Fibroblast of skin of left biceps (primary cell): ENCODE measurements at regions not wholly inside any gene's neighbourhood (a gene's known extent, or its start where the extent isn't known, plus 50 kb on each side); places are given as distances from the start of the nearest gene placed in this dataset.

Source experiments
- DNase-seq, 2 experiments: peaks; one replicate each; pipeline ENCODE4 v3.0.0-alpha.2; 2013; ENCODE audit warnings: low read depth in 2 of 2

DNA sequence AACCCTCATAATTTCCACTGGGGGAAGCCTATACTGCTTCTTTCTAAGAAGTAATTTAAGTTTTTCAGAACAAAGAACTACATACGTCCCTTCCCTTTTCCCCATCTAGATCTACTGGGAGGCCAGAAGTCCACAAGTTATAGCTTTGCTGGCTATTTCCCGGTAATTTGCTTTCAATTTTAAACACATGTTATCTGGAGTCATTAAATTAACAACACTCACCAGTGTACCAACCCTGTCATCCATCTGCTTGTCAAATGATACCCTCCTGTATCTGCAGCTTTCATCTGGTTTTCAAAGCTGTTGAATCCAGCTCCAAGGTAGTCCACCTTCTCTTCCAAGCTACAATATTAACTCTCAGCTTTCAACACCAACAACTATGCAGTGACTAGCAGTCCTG is 466.7 kb upstream of the PKN2 start:
- DNase-seq, result no peak

DNA sequence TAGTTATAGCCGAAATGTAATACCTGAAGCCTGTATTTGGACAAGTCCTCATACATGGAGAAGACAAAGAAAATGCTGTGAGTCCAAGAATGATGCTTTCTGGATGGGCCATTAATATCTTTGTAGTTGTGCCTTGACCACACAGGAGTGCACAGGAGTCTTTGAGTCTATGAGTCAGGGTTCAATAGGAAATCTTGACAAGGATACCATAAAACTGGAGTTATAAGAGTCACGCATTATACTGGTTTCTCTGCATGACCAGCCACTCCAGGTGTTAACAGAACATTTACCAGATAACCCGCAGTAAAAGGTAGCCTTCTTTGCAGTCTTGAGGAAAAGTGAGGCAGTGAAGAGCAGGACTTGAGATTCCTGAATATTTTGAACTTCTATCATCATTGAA is 464.6 kb upstream of the PKN2 start:
- DNase-seq, result no peak

DNA sequence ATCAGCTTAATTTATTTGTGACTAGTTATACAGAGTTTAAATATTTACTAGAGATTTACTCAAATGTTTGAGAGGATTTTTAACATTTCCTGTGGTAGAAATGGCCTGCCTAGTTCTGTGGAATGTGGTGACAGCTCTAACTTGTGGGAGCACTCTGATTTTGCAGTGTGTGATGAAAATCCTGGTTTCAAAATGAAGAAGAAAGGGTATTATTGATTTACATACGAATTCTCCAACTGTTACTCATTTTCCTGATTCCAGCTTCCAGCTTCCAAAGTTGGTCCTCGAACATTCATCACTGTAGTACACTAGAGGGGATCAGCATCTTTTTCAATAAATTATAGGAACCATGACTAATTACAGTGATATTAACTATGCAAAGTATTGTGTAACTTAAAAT is 462.7 kb upstream of the PKN2 start:
- peak; percentile 83 for DNase-seq

- DNase-seq, result no peak
Observed at GRCh38 chr1:88224906-88225305, 459.2 kb upstream of the PKN2 start.

DNA sequence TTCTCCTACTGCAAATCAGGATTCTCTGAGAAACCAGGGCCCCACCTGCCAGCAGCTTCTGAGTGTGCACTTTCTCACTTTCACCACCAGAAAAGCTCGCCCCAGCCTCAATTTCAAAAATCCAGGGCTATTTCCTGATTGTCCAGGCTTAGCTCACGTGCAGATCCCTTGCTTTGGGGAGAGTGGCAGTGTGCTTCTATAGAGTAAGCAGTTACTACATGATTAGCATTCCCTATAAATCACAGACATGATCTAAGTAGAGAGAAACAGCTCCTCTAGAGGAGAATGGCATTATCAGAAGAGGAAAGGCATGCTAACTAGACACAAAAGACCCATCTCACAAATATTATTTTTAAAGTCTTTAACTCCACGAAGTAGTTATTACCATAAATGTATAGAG is 456.0 kb upstream of the PKN2 start:
- no peak for DNase-seq

DNA sequence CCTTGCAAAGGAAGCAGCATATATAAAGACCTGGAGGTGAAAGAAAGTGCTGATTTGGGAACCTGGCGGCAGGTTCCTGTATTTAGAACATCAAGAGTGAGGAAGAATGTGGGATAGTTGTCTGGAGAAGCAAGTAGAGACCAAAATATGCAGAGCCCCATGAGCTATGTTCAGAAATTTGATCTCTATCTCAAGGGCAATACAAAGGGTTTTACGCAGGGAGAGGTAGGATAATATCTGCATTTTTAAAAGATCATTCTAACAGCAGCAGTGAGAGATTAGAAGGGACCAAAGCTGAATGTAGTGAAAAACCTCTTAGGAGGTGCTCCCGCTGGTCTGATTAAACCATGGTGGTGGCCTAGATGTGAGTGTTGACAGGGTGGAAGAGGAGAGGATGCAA is 453.9 kb upstream of the PKN2 start:
- no peak for DNase-seq

GRCh38 chr1:88237058-88237457 is 447.0 kb upstream of the PKN2 start:
- DNase-seq, result peak; percentile 89 to 92

DNA sequence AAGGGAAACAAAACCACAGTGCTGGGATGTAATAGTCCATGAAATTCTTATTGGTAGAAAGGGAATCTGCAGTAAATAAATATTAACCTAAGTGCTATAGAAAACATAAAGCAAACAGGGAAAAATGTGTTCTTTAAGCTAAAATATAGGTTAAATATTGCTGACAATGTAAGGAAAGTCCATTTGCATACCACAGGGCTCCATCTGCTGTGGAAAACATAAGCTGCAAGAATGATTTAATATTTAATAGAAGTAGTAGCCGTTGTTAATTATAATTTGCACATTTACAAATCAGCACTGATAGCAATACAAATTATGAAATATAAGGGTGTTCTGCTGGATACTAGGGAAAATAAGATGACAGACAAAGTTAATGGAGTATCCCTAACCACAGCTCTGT is 444.9 kb upstream of the PKN2 start:
- DNase-seq, result no peak

- DNase-seq, result no peak
Observed at GRCh38 chr1:88247666-88248065, 436.4 kb upstream of the PKN2 start.

GRCh38 chr1:88250915-88251314 is 433.2 kb upstream of the PKN2 start:
- no peak for DNase-seq

DNA sequence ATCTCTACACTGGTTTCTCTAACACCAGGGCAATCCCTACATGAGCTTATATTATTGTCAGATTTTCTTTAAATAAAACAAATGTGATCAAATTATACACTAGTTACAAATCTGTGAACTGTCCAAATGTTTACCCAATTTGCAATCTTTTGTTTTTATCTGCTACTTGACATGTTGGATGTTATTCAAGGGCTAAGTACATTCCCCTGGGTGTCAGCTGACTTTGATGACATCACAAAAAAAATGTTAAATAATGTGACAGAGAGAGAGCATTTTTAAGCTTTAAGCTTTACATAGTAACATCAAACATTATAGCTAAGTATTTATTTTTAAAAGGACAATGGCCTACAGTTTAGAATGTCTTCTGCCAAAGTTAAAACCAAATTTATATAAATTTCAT is 431.3 kb upstream of the PKN2 start:
- DNase-seq, result no peak

- DNase-seq, result no peak
Observed at GRCh38 chr1:88265606-88266005, 418.5 kb upstream of the PKN2 start.

DNA sequence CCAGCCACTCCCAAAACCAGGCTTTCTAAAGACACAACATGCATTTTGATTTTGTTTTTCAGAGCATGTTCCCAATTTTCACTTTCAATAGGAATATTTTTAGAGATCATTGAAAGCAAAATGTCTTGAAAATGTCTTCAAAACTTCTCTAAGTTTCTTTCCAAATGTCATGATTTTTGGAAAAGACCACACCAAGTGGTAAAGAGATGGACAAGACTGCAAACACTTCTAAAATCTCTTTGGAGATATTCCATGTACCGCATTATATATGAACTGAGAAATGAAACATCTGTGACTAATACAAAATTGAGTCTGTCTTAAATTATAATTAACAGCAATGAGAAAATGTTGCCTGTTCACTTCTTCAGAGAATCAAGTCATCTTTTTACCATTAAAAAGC is 418.0 kb upstream of the PKN2 start:
- DNase-seq, result peak; percentile 8 to 11

DNA sequence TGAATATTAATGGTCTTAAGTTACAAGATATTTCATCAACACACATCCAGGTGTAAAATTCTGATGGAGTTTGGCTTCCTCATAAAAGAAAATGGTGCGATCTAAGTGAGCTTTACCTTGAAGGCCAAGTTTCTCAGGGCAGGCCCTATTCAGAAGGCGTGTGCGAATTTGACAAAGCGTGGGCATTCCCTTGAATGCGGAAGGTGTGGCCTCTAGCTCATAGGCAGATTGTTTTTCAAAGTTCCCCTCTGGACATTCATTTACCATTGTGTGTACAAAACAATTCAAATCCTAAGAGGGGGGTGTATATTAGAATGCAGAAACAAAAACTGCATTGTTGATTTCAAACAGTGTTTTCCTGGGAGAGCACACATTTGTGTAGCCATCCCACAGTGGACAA is 411.9 kb upstream of the PKN2 start:
- no peak for DNase-seq

DNA sequence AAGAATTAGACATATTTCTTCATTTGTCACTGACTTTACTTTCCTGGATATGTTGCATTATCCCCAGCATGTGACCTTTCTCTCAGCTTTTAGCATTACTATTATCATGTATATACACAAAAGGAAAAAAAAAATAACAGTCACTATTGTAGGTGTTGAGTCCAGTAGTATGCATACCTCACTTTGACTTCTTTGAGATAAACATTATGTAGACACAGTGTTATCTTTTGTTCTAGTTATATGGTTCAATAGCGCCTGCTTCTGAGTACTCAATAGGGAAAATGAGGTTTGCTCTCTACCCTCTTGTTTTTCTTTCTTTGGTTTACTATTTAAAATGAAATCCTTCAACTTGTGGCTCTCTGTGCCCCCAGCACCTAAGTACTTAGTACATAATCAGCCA is 409.6 kb upstream of the PKN2 start:
- DNase-seq, result no peak

- no peak for DNase-seq
Observed at GRCh38 chr1:88275259-88275862, 408.7 kb upstream of the PKN2 start.

DNA sequence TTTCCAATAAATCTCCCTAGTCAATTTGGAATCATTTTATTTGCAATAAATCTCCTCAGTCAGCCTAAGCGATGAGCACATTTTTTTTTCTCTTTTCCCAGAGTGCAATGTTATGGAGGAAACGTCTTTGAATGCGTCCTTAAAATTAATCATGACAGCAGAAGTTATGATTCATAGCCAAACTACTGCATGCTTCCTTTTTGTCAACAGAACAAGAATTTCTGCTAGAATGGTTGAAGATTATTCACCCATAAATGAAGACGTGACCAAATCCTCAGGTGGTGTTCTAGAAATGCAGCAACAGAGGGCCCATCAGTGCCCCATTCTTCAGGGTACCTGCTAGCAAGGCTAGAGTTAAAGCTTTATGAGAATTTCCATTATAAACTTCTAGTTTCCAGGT is 407.9 kb upstream of the PKN2 start:
- peak; percentile 47 to 50 for DNase-seq

DNA sequence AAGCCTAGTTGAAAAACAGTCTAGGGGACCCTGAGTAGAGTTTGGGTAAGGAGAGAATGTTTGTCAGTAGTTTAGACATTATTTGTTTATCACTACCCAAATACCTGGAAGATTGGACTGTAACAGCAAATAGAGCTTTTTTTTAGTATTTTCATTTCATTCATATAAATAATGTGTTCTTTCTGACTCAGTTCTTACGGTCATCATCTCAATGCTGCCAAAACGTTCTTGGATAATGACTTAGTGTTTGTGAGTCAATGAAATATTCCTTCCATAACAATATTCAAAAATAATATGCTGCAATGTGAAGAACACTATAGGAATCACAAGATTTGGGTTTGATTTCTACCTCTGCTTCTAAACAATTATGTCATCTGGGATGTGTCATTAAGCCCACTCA is 400.0 kb upstream of the PKN2 start:
- DNase-seq, result no peak

- no peak for DNase-seq
Observed at GRCh38 chr1:88284666-88285366, 399.3 kb upstream of the PKN2 start.

GRCh38 chr1:88286716-88287115 is 397.4 kb upstream of the PKN2 start:
- DNase-seq, result no peak

GRCh38 chr1:88288571-88288970 is 395.5 kb upstream of the PKN2 start:
- DNase-seq, result no peak

DNA sequence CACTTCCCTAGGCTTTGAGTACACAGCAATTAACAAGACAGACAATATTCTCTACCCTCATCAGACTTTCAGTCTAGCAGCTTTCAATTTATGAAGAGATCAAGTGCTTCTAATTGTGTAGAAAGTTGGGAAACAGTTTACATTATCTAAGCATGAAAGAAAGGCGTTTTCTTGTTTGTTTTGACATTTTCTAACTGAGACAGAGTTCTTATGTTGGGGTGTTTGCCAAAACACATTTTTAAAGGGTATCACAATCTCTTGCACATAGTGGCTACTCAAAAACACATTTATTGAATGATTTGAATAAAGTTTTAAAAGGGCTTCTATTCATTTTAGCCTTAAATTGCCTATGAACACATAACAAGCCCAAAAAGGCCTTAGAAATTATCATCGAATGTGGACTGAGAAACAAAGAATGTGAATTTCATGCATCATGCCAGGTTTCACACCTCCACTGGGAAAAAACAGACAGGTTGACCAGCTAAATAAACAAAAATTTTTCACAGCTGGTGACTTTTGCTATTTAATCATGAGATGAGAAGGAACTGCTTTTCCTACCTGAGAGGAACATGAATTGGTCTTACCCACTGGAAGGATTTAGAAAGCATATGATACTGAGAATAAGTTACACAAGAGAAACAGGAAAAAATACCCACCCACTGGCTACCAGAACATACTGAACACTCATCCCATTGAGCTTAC is 394.5 kb upstream of the PKN2 start:
- DNase-seq, result no peak

- DNase-seq, result no peak
Observed at GRCh38 chr1:88291611-88292354, 392.3 kb upstream of the PKN2 start.
